Fibroblast of pulmonary artery (primary cell): ENCODE measurements at regions not wholly inside any gene's neighbourhood (a gene's known extent, or its start where the extent isn't known, plus 50 kb on each side); places are given as distances from the start of the nearest gene placed in this dataset.
"Not testable (repeated sequence)": the region's sequence is repeated elsewhere in the genome, so short reads cannot be mapped to it uniquely, and the experiment has no call there.

Experiments used
- DNase-seq: peaks from one replicate; pipeline ENCODE4 v3.0.0-alpha.2; 2010; ENCODE audit warnings: low read depth
- H3K4me3 ChIP-seq: replicated peaks from 2 replicates; pipeline ENCODE4 v1.5.1; 2011; ENCODE audit warnings: low read depth, mild to moderate bottlenecking, control low read depth, low read length, moderate library complexity
- TF ChIP-seq, protein P1 (sequence below): IDR thresholded peaks from 2 replicates; pipeline ENCODE4 v1.5.1; 2011; ENCODE audit warnings: mild to moderate bottlenecking, control low read depth, low read length, inconsistent platforms; ENCODE audit errors: missing control alignments

DNA sequence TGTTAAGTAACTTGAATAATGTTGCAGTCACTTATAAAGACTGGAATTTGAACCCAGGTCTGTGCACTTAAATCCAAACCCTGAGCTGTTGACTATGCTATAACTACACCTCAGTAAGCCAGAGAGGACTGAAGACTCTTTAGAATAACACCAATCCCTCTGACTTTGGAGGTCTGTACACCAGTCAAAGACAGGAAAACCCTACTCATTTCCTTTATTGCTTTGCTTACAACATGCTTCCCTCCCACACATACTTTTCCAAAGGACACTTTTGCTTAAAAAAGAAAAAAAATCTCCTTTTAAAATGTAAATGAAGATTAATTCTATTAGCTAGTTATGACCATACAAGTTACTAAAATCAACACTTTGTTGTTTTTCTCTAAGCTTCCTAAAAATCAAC is 184.7 kb upstream of the KCTD7 start:
- DNase-seq, result peak; percentile 74
- TF ChIP-seq, protein P1, sequence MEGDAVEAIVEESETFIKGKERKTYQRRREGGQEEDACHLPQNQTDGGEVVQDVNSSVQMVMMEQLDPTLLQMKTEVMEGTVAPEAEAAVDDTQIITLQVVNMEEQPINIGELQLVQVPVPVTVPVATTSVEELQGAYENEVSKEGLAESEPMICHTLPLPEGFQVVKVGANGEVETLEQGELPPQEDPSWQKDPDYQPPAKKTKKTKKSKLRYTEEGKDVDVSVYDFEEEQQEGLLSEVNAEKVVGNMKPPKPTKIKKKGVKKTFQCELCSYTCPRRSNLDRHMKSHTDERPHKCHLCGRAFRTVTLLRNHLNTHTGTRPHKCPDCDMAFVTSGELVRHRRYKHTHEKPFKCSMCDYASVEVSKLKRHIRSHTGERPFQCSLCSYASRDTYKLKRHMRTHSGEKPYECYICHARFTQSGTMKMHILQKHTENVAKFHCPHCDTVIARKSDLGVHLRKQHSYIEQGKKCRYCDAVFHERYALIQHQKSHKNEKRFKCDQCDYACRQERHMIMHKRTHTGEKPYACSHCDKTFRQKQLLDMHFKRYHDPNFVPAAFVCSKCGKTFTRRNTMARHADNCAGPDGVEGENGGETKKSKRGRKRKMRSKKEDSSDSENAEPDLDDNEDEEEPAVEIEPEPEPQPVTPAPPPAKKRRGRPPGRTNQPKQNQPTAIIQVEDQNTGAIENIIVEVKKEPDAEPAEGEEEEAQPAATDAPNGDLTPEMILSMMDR, result no peak
- no peak overlapping the region for H3K4me3 ChIP-seq

DNA sequence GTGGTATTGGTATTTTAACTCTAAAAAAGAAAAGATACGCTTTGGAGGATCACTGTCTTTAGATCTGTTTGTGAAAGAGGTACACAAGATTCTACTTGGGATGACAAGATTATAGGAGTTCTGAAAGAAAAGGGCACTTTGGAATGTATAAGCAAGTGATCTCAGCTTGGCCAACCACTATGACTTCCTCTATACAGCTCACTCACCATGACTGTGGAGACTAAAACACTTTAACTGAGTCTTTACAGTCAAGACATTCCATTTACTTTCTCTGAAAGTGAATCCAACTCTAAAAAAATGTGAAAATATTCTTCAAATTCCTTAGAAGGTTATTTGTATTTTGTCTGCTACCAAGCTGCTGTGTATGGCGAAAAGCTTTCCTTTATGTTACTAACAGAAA is 181.7 kb upstream of the KCTD7 start:
- DNase-seq, H3K4me3 ChIP-seq: not testable (repeated sequence)

DNA sequence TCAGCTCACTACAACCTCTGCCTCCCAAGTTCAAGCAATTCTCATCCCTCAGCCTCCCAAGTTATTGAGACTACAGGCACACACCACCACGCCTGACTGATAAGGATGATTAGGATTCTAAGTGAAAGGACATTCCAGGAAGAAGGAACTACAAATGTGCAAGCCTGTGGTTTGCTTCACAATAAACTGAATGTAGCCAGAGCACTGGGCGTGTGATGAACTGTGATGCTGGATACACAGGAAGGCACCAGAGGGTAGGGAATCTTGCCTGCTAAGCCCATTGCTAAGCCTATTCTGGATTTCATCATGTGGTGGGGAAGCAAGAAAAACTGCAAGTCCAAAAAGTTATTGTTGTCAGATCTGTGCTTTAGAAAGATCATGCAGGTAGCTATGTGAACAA is 177.9 kb upstream of the KCTD7 start:
- DNase-seq, H3K4me3 ChIP-seq: not testable (repeated sequence)

DNA sequence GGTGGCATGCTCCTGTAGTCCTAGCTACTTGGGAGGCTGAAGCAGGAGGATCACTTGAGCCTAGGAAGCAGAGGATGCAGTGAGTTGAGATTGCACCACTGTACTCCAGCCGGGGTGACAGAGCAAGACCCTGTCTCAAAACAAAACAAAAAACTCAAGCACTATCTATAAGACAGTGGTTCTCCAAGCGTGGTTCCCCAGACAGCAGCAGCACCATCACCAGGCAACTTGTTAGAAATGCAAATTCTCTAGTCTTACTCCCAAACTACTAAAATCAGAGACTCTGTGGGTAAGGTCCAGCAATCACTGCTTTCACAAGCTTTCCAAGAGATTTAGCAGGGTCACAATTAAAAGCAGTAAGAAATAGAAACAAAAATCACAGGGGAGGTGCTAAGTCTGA is 177.0 kb upstream of the KCTD7 start:
- not testable (repeated sequence) for DNase-seq, H3K4me3 ChIP-seq

DNA sequence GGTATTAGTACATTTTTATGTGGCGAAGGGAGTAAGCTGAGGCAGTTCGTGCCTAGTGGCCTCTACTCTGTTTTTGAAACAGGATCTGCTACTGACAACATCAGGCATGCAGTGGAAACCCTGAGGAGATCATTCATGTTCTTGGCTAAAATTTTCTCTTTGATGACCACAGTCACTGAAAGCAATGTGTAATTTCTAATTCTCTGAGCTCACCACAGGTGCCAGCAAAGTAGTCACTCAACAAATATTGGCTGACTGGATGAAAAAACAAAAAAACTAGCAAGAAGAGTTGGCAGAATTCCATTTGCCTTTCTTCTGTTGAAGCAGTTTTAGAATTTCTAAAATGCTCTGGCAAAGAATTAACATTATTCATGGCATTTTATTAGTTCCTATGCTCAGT is 176.5 kb upstream of the KCTD7 start:
- TF ChIP-seq, protein P1, result no peak
- DNase-seq, result no peak

DNA sequence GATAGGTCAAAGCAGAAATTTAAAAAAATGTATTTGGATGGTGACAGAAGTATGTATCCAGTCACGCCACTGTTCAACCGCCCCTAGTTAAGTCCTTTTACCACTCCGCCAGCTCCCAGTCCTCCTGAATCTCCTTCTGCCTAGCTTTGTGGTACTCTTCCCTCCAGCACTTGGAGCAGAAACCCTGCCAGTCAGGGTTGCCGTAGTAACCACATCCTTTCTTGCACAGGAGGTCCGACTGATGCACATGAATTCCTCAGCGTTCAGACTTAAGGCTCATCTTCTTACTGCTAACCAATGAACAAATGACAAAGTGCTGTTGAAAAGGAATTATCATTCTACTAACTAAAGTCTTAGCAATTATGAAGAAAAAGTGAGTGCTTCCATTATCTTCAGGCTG is 175.3 kb upstream of the KCTD7 start:
- DNase-seq, result no peak
- TF ChIP-seq, protein P1, result no peak
- no peak overlapping the region for H3K4me3 ChIP-seq

More for the DNA sequence above, 176.5 kb upstream of the KCTD7 start:
- no peak overlapping the region for H3K4me3 ChIP-seq

DNA sequence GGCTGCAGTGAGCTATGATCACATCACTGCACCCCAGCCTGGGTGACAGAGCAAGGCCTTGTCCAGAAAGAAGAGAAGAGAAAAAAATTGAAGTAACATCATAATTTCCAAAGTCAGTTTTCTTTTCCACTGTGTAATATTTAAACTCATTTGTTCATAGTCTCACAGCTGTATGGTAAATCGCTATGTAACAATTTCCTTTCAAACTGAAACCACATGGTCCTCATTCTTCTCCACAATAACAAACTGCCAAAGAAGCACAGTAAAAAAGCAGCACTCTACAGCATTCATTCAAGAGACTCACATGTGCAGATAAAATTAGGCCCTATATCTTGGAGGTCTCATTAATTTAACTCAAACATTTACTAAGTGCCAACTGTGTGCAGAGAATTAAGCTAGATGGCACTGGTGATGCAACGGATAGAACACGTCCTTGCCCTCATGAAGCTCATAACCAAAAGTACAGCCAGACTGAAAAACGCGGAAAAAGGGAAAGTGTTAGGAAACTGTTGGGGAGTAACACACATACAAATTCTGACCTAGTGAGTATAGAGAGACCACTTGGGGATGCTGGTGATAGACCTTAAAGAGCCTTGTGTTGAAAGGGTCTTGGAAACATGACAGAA is 174.0 kb upstream of the KCTD7 start:
- no peak for DNase-seq
- TF ChIP-seq, protein P1, result no peak

DNA sequence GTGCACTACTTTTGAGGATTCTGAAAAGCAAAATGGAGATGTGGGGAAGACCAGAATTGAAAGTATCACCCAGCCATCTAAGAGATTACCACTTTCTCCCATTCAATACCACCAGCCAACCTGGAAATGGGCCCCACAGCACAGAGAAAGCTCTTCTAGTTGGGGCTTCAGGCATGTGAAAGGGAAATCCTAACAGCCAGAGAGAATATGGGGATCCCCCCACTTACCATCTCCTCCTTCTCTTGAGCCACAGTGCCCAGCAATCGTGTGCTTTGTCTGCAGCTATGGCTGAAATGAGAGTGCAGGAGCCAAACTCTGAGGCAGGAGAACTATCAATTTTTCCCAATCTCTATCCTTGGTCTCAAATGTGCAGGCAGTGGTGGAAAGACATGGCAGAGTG is 173.2 kb upstream of the KCTD7 start:
- DNase-seq, H3K4me3 ChIP-seq: not testable (repeated sequence)

More for the DNA sequence above, 174.0 kb upstream of the KCTD7 start:
- no peak overlapping the region for H3K4me3 ChIP-seq

DNA sequence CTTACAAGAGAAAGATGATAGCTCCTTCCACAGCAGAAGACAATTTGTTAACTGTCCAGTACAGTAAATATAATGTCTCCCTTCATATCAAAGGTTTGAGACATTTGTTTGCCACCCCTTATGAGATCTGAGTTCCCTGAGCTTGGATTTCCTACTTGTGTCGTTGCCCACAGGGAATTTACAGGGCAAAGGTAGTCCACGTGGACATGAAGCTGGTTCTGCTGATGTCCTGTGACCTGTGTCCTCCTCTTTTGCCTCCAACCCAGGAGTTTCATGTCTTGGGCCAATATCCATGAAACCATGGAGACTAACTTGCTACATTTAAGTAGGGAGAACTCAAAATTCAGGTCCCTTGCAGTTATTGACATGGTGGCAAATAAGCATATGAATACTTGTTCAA is 172.2 kb upstream of the KCTD7 start:
- DNase-seq, H3K4me3 ChIP-seq: not testable (repeated sequence)

DNA sequence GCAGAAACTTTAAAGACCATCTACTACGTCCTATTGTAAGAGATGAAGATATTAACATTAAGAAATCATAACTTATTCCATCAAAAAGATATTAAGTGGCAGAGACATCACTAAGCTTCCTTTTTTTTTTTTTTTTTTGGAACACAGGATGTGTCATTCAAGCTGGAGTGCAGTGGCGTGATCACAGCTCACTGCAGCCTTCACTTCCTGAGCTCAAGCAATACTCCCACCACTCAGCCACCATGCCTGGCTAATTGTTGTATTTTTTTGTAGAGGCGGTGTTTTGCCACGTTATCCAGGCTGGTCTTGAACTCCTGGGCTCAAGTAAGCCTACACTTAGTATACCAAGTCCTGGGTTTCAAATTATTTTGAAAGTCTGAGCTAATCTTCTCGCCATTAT is 169.7 kb upstream of the KCTD7 start:
- not testable (repeated sequence) for H3K4me3 ChIP-seq
- peak; percentile 27 for DNase-seq

DNA sequence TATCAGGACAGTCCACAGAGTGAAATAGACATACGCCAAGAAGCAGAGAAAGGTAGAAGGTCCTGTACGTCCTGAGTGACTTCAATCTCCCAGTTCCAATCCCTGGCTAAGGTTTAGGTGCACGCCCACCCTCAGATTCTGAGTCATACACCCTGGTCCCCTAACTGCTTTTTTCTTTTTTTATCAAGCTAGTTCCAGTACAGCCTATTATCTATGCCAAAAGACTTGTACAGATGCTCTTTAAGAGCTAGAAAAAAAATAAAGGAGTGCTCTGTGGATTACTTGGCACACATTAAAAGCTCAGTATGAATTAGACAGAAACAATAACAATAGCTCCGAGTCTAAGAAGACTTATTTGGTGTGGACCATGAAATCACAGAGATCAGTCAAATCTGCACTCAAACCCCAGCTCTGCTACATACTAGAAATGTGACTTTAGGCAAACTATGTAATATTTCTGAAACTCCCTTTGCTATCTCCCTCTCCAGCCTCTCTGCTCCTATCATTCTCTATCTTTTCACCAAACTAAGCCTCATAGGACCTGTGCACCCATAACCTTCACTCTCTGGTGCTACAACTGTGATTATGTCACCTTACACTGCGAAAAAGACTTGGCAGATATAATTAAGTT is 168.8 kb upstream of the KCTD7 start:
- DNase-seq, result peak; percentile 49
- H3K4me3 ChIP-seq, result not testable (repeated sequence)
